ENCODE measurements at regions not wholly inside any gene's neighbourhood (a gene's known extent, or its start where the extent isn't known, plus 50 kb on each side); places are given as distances from the start of the nearest gene placed in this dataset.

GRCh38 chr2:146786396-146786795, 1058.4 kb upstream of the ACVR2A start:
- H3K4me3 ChIP-seq (ENCODE audit: low read depth, low read length), result no peak overlapping the region
- DNase-seq (ENCODE audit: low read depth), result no peak
- TF ChIP-seq, protein P1, sequence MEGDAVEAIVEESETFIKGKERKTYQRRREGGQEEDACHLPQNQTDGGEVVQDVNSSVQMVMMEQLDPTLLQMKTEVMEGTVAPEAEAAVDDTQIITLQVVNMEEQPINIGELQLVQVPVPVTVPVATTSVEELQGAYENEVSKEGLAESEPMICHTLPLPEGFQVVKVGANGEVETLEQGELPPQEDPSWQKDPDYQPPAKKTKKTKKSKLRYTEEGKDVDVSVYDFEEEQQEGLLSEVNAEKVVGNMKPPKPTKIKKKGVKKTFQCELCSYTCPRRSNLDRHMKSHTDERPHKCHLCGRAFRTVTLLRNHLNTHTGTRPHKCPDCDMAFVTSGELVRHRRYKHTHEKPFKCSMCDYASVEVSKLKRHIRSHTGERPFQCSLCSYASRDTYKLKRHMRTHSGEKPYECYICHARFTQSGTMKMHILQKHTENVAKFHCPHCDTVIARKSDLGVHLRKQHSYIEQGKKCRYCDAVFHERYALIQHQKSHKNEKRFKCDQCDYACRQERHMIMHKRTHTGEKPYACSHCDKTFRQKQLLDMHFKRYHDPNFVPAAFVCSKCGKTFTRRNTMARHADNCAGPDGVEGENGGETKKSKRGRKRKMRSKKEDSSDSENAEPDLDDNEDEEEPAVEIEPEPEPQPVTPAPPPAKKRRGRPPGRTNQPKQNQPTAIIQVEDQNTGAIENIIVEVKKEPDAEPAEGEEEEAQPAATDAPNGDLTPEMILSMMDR (conservative IDR thresholded peaks at IDR 0.05; ENCODE audit: low read depth, low read length), result no peak

- TF ChIP-seq, protein P1 (conservative IDR thresholded peaks at IDR 0.05; ENCODE audit: low read depth, low read length), result no peak
- no peak for DNase-seq (ENCODE audit: low read depth)
- H3K4me3 ChIP-seq (ENCODE audit: low read depth, low read length), result no peak overlapping the region
Observed at GRCh38 chr2:146785101-146785500, 1059.7 kb upstream of the ACVR2A start.

- TF ChIP-seq, protein P1 (conservative IDR thresholded peaks at IDR 0.05; ENCODE audit: low read depth, low read length), result no peak
- no peak overlapping the region for H3K4me3 ChIP-seq (ENCODE audit: low read depth, low read length)
- no peak for DNase-seq (ENCODE audit: low read depth)
Observed at GRCh38 chr2:146784602-146785001, 1060.2 kb upstream of the ACVR2A start.

DNA sequence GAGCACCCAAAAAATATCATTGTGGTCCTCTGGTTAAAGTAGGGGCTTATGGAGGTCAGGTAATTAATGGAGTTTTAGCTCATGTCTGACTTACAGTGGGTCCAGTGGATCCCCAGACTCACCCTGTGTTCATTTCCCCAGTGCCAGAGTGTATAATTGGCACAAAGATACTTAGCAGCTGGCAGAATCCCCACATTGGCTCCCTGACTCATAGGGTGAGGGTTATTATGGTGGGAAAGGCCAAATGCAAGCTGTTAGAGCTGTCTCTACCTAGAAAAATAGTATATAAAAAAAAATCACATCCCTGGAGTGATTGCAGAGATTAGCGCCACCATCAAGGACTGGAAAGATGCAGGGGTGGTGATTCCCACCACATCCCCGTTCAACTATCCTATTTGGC, 1067.6 kb upstream of the ACVR2A start:
- no peak for DNase-seq (ENCODE audit: low read depth)
- TF ChIP-seq, protein P1 (conservative IDR thresholded peaks at IDR 0.05; ENCODE audit: low read depth, low read length), result no peak
- no peak overlapping the region for H3K4me3 ChIP-seq (ENCODE audit: low read depth, low read length)

DNA sequence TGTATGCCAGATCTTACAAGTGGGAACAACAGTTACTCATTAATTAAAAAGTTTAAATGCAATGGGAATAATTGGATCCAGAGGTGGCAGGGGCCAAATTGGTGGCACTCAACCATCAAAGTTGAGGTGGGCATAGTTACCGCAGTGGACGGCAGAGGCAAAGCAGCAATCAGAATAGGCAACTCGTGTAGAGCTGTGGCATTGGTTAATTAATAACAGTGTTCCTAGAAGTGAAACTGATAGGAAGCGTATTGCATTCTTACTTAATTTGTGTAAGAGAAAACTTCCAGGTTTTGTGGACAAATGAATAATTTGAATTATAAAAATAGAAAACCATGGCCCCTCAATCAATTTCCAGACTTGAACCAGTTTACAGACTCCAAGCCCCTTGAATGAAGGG, 1068.2 kb upstream of the ACVR2A start:
- H3K4me3 ChIP-seq (ENCODE audit: low read depth, low read length), result peak overlapping the region; percentile 31
- DNase-seq (ENCODE audit: low read depth), result peak; percentile 33
- TF ChIP-seq, protein P1 (conservative IDR thresholded peaks at IDR 0.05; ENCODE audit: low read depth, low read length), result no peak

- DNase-seq (ENCODE audit: low read depth), result no peak
- no peak overlapping the region for H3K4me3 ChIP-seq (ENCODE audit: low read depth, low read length)
- TF ChIP-seq, protein P1 (conservative IDR thresholded peaks at IDR 0.05; ENCODE audit: low read depth, low read length), result no peak
Observed at GRCh38 chr2:146771531-146771930, 1073.3 kb upstream of the ACVR2A start.

- no peak overlapping the region for H3K4me3 ChIP-seq (ENCODE audit: low read depth, low read length)
- no peak for DNase-seq (ENCODE audit: low read depth)
- TF ChIP-seq, protein P1 (conservative IDR thresholded peaks at IDR 0.05; ENCODE audit: low read depth, low read length), result no peak
Observed at GRCh38 chr2:146764301-146764700, 1080.5 kb upstream of the ACVR2A start.
